ENCODE measurements at regions not wholly inside any gene's neighbourhood (a gene's known extent, or its start where the extent isn't known, plus 50 kb on each side); places are given as distances from the start of the nearest gene placed in this dataset.

- no peak for DNase-seq
Measured at GRCh38 chr2:153808679-153809078, 63.0 kb upstream of the GALNT13 start.

- DNase-seq, result peak in 13 of 56 donors; percentile 2 to 15 (median 11)
Measured at GRCh38 chr2:153811516-153811915, 60.2 kb upstream of the GALNT13 start.

GRCh38 chr2:153812632-153813031 is 59.1 kb upstream of the GALNT13 start:
- DNase-seq, result no peak

- DNase-seq, result no peak
Measured at GRCh38 chr2:153818242-153818641, 53.5 kb upstream of the GALNT13 start.

GRCh38 chr2:153819074-153819473 is 52.6 kb upstream of the GALNT13 start:
- no peak for DNase-seq

GRCh38 chr2:153819501-153819900 is 52.2 kb upstream of the GALNT13 start:
- no peak for DNase-seq
